ENCODE measurements at regions not wholly inside any gene's neighbourhood (a gene's known extent, or its start where the extent isn't known, plus 50 kb on each side); places are given as distances from the start of the nearest gene placed in this dataset.

- no peak for TF ChIP-seq POLR2AphosphoS5 (IDR thresholded peaks at IDR 0.05; ENCODE audit: low read depth, low read length)
- TF ChIP-seq CTCF (IDR thresholded peaks at IDR 0.05; ENCODE audit: control extremely low read depth in 1 of 3, insufficient read depth in 1 of 3, low read depth in 1 of 3, low read length in 3 of 3) = no peak
These were observed 93.8 kb downstream of the TSN start for GRCh38 chr2:121849236-121849635.
